Neural cell (in vitro differentiated cells): ENCODE measurements at regions not wholly inside any gene's neighbourhood (a gene's known extent, or its start where the extent isn't known, plus 50 kb on each side); places are given as distances from the start of the nearest gene placed in this dataset.

Experiments used
- H2AFZ ChIP-seq: fragments of 200-600, 300-800 bp; sonication (generic), shearing (Covaris generic); 2 replicates; pipeline ENCODE4 v1.6.0; 2014; ENCODE audit warnings: low read depth, mild to moderate bottlenecking, antibody characterized with exemption, low read length, moderate library complexity
- H3F3A ChIP-seq: fragments of 200-600 bp; shearing (Covaris generic); 2 replicates; pipeline ENCODE4 v1.6.1; 2016; ENCODE audit warnings: mild to moderate bottlenecking, moderate library complexity, mixed read lengths, antibody characterized with exemption, low read length; ENCODE audit not compliant: insufficient read depth, poor library complexity, severe bottlenecking
- H3K27ac ChIP-seq: fragments of 200-600, 300-800 bp; sonication (generic), shearing (Covaris generic); 2 replicates; pipeline ENCODE4 v1.5.1; 2014; ENCODE audit warnings: mild to moderate bottlenecking, low read length, moderate library complexity
- H3K27me3 ChIP-seq: fragments of 300-800, 200-600 bp; sonication (generic), shearing (Covaris generic); 2 replicates; pipeline ENCODE4 v1.6.0; 2014; ENCODE audit warnings: mild to moderate bottlenecking, low read depth, low read length, moderate library complexity; ENCODE audit not compliant: insufficient read depth
- H3K36me3 ChIP-seq: fragments of 300-800, 200-600 bp; sonication (generic), shearing (Covaris generic); 2 replicates; pipeline ENCODE4 v1.5.1; 2014; ENCODE audit warnings: mild to moderate bottlenecking, antibody characterized with exemption, low read length, moderate library complexity; ENCODE audit not compliant: insufficient read depth
- H3K4me2 ChIP-seq: fragments of 300-800, 200-600 bp; sonication (generic), shearing (Covaris generic); 2 replicates; pipeline ENCODE4 v1.6.0; 2014; ENCODE audit warnings: mild to moderate bottlenecking, low read length
- H3K4me3 ChIP-seq: fragments of 300-800, 200-600 bp; sonication (generic), shearing (Covaris generic); 2 replicates; pipeline ENCODE4 v1.5.1; 2014; ENCODE audit warnings: mild to moderate bottlenecking, low read length, moderate library complexity
- H3K79me2 ChIP-seq: fragments of 200-600 bp; shearing (Covaris generic); replicated peaks from 2 replicates; pipeline ENCODE4 v1.6.0; 2014; ENCODE audit warnings: mild to moderate bottlenecking, low read length, moderate library complexity; ENCODE audit not compliant: insufficient read depth
- H3K9ac ChIP-seq: fragments of 300-800, 200-600 bp; sonication (generic), shearing (Covaris generic); 2 replicates; pipeline ENCODE4 v1.6.1; 2016; ENCODE audit warnings: mild to moderate bottlenecking, low read length, mixed read lengths
- H3K9me2 ChIP-seq: fragments of 200-600 bp; shearing (Covaris generic); 2 replicates; pipeline ENCODE4 v1.6.1; 2016; ENCODE audit warnings: mild to moderate bottlenecking, low read length, mixed read lengths; ENCODE audit not compliant: insufficient read depth
- H3K9me3 ChIP-seq: fragments of 200-600, 300-800 bp; sonication (generic), shearing (Covaris generic); 2 replicates; pipeline ENCODE4 v1.6.1; 2016; ENCODE audit warnings: mild to moderate bottlenecking, mixed run types, low read length, moderate library complexity, mixed read lengths
- H4K20me1 ChIP-seq: fragments of 200-600 bp; shearing (Covaris generic); 2 replicates; pipeline ENCODE4 v1.6.1; 2016; ENCODE audit warnings: mild to moderate bottlenecking, mixed run types; ENCODE audit not compliant: insufficient read depth
- CTCF ChIP-seq: fragments of 450-650 bp; IDR thresholded peaks from 2 replicates; pipeline ENCODE4 v1.5.1; 2014; ENCODE audit warnings: antibody characterized with exemption, mild to moderate bottlenecking, moderate library complexity; ENCODE audit not compliant: poor library complexity, severe bottlenecking
- EP300 ChIP-seq: fragments of 450-650 bp; conservative IDR thresholded peaks from 2 replicates; pipeline ENCODE4 v1.6.1; 2014; ENCODE audit warnings: antibody characterized with exemption, mild to moderate bottlenecking, moderate library complexity; ENCODE audit not compliant: poor library complexity, severe bottlenecking
- EZH2 ChIP-seq: fragments of 200-600, 300-800 bp; shearing (Covaris generic), sonication (generic); IDR thresholded peaks from 2 replicates; pipeline ENCODE4 v1.6.1; 2014; ENCODE audit warnings: antibody characterized with exemption, low read length, borderline replicate concordance, mild to moderate bottlenecking; ENCODE audit not compliant: insufficient read depth, poor library complexity, severe bottlenecking
- MXI1 ChIP-seq: fragments of 450-650 bp; conservative IDR thresholded peaks from 2 replicates; pipeline ENCODE4 v1.6.1; 2014; ENCODE audit warnings: antibody characterized with exemption, mild to moderate bottlenecking; ENCODE audit not compliant: poor library complexity, severe bottlenecking
- POLR2AphosphoS5 ChIP-seq: IDR thresholded peaks from 2 replicates; pipeline ENCODE4 v1.6.1; 2012
- RAD21 ChIP-seq: fragments of 450-650 bp; conservative IDR thresholded peaks from 2 replicates; pipeline ENCODE4 v1.6.1; 2014; ENCODE audit warnings: antibody characterized with exemption, mild to moderate bottlenecking, moderate library complexity
- REST ChIP-seq: IDR thresholded peaks from 2 replicates; pipeline ENCODE4 v1.6.1; 2012; ENCODE audit warnings: borderline replicate concordance
- SMC3 ChIP-seq: fragments of 450-650 bp; conservative IDR thresholded peaks from 2 replicates; pipeline ENCODE4 v1.6.1; 2014; ENCODE audit warnings: antibody characterized with exemption, mild to moderate bottlenecking, moderate library complexity; ENCODE audit not compliant: poor library complexity
- TAF1 ChIP-seq: IDR thresholded peaks from 2 replicates; pipeline ENCODE4 v1.6.1; 2012; ENCODE audit warnings: low read depth

DNA sequence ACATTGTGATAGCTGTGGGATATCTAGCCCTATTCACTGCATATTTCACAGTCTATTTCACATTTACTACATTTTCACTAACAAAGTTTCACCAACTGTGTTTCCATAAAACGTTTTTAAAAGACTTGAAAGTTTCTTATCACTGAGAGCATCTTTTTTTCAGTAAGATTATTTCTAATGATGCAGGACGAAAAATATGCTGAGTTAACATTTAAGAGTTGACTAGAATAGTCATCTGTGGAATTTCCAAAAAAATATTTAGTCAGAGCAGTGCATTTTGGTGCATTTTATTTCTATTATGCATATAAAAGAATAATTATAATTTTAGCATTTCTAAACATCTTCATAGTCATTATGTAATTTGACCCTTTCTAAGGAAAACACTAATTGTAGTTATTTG, 143.8 kb upstream of the CLEC14A start:
- no peak for TF ChIP-seq EZH2
- no peak for TF ChIP-seq SMC3
- TF ChIP-seq POLR2AphosphoS5 = no peak
- TF ChIP-seq TAF1 = no peak
- TF ChIP-seq CTCF = no peak
- TF ChIP-seq RAD21 = no peak
- TF ChIP-seq EP300 = no peak
- no peak for TF ChIP-seq REST
- TF ChIP-seq MXI1 = no peak

GRCh38 chr14:38394767-38395166, 138.9 kb upstream of the CLEC14A start:
- H3F3A ChIP-seq = no peaks in the 10 kb centered on the region
- no peak overlapping the region for H2AFZ ChIP-seq
- H3K27me3 ChIP-seq = no peaks in the 10 kb centered on the region
- TF ChIP-seq POLR2AphosphoS5 (no peak), EP300 (no peak), RAD21 (no peak), TAF1 (no peak), SMC3 (no peak), EZH2 (no peak), MXI1 (no peak), REST (no peak), CTCF (no peak)
- H3K4me3 ChIP-seq = no peak overlapping the region
- H4K20me1 ChIP-seq = no peaks in the 10 kb centered on the region
- H3K9ac ChIP-seq = no peak overlapping the region
- no peak overlapping the region for H3K4me2 ChIP-seq
- no peaks in the 10 kb centered on the region for H3K9me3 ChIP-seq
- H3K9me2 ChIP-seq = no peaks in the 10 kb centered on the region
- no peaks in the 10 kb centered on the region for H3K36me3 ChIP-seq
- no peak overlapping the region for H3K27ac ChIP-seq
- H3K79me2 ChIP-seq = no peaks in the 10 kb centered on the region

More for the DNA sequence above, 143.8 kb upstream of the CLEC14A start:
- Histone ChIP-seq H3K4me2 (no peak overlapping the region), H3K27ac (no peak overlapping the region), H3K36me3 (no peaks in the 10 kb centered on the region), H3K79me2 (no peaks in the 10 kb centered on the region), H3K9ac (no peak overlapping the region), H3F3A (no peaks in the 10 kb centered on the region), H3K4me3 (no peak overlapping the region), H2AFZ (no peak overlapping the region), H3K9me3 (no peaks in the 10 kb centered on the region), H3K9me2 (no peaks in the 10 kb centered on the region), H3K27me3 (no peaks in the 10 kb centered on the region), H4K20me1 (no peaks in the 10 kb centered on the region)
